IMR-90 (cell line): ENCODE measurements at regions not wholly inside any gene's neighbourhood (a gene's known extent, or its start where the extent isn't known, plus 50 kb on each side); places are given as distances from the start of the nearest gene placed in this dataset.

Experiments
- CEBPB ChIP-seq: IDR thresholded peaks from 2 replicates; pipeline ENCODE4 v1.6.1; 2012; ENCODE audit warnings: low read depth, low read length, improper control_type of control experiment
- FOS ChIP-seq: fragments of 150-350 bp; IDR thresholded peaks from 2 replicates; pipeline ENCODE4 v1.6.1; 2016; ENCODE audit warnings: low read depth, low read length
- MAFK ChIP-seq: IDR thresholded peaks from 2 replicates; pipeline ENCODE4 v1.6.1; 2012; ENCODE audit warnings: low read depth, low read length, improper control_type of control experiment
- MXI1 ChIP-seq: IDR thresholded peaks from 2 replicates; pipeline ENCODE4 v1.6.1; 2012; ENCODE audit warnings: low read depth, mild to moderate bottlenecking, low read length, moderate library complexity, borderline replicate concordance
- NFE2L2 ChIP-seq: fragments of 150-350 bp; IDR thresholded peaks from 2 replicates; pipeline ENCODE4 v1.6.1; 2016; ENCODE audit warnings: low read depth, mild to moderate bottlenecking, low read length
- POLR2A ChIP-seq: IDR thresholded peaks from 2 replicates; pipeline ENCODE4 v1.6.1; 2012; ENCODE audit warnings: mild to moderate bottlenecking, low read depth, low read length
- RFX5 ChIP-seq: IDR thresholded peaks from 2 replicates; pipeline ENCODE4 v1.8.0; 2012; ENCODE audit warnings: low read depth, mild to moderate bottlenecking, low read length, moderate library complexity
- TF ChIP-seq, protein P1 (sequence below): conservative IDR thresholded peaks from 2 replicates; pipeline ENCODE4 v1.5.1; 2012; ENCODE audit warnings: mild to moderate bottlenecking, low read depth, low read length, improper control_type of control experiment
- TF ChIP-seq, protein P2 (sequence below): fragments of 150-350 bp; IDR thresholded peaks from 2 replicates; pipeline ENCODE4 v1.6.1; 2016; ENCODE audit warnings: low read depth, mild to moderate bottlenecking, low read length, moderate library complexity, borderline replicate concordance
- TF ChIP-seq, protein P3 (sequence below): fragments of 150-350 bp; IDR thresholded peaks from 2 replicates; pipeline ENCODE4 v1.6.1; 2017; ENCODE audit warnings: mild to moderate bottlenecking, antibody characterized with exemption, low read length, low read depth

DNA sequence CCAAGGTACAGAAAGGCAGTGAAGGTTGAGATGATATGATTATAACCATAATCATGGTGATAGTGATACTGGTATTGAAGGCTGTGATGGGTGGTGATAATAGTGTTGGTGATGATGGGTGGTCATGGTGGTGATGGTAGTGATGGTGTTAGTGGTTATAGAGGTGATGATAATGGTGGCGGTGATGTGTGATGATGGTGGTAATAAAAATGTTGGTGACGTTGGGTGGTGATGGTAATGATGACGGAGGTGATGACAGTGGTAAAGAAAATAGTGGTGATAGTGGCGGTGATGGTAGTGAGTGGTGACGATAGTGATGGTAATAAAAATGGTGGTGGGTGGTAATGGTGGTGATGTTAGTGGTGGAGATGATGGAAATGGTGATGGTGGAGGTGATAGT, 65.1 kb upstream of the KDM8 start:
- no peak for TF ChIP-seq MXI1
- TF ChIP-seq NFE2L2 = no peak
- TF ChIP-seq, protein P1, sequence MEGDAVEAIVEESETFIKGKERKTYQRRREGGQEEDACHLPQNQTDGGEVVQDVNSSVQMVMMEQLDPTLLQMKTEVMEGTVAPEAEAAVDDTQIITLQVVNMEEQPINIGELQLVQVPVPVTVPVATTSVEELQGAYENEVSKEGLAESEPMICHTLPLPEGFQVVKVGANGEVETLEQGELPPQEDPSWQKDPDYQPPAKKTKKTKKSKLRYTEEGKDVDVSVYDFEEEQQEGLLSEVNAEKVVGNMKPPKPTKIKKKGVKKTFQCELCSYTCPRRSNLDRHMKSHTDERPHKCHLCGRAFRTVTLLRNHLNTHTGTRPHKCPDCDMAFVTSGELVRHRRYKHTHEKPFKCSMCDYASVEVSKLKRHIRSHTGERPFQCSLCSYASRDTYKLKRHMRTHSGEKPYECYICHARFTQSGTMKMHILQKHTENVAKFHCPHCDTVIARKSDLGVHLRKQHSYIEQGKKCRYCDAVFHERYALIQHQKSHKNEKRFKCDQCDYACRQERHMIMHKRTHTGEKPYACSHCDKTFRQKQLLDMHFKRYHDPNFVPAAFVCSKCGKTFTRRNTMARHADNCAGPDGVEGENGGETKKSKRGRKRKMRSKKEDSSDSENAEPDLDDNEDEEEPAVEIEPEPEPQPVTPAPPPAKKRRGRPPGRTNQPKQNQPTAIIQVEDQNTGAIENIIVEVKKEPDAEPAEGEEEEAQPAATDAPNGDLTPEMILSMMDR = no peak
- no peak for TF ChIP-seq MAFK
- no peak for TF ChIP-seq POLR2A
- no peak for TF ChIP-seq FOS
- TF ChIP-seq CEBPB = no peak
- TF ChIP-seq RFX5 = no peak
- TF ChIP-seq, protein P2, sequence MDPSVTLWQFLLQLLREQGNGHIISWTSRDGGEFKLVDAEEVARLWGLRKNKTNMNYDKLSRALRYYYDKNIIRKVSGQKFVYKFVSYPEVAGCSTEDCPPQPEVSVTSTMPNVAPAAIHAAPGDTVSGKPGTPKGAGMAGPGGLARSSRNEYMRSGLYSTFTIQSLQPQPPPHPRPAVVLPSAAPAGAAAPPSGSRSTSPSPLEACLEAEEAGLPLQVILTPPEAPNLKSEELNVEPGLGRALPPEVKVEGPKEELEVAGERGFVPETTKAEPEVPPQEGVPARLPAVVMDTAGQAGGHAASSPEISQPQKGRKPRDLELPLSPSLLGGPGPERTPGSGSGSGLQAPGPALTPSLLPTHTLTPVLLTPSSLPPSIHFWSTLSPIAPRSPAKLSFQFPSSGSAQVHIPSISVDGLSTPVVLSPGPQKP = no peak
- TF ChIP-seq, protein P3, sequence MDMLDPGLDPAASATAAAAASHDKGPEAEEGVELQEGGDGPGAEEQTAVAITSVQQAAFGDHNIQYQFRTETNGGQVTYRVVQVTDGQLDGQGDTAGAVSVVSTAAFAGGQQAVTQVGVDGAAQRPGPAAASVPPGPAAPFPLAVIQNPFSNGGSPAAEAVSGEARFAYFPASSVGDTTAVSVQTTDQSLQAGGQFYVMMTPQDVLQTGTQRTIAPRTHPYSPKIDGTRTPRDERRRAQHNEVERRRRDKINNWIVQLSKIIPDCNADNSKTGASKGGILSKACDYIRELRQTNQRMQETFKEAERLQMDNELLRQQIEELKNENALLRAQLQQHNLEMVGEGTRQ = no peak
